CD4-positive, alpha-beta T cell treated with Interleukin-12 subunit alpha and Interleukin-12 subunit beta, for 1 hour (primary cell): ENCODE measurements at regions not wholly inside any gene's neighbourhood (a gene's known extent, or its start where the extent isn't known, plus 50 kb on each side); places are given as distances from the start of the nearest gene placed in this dataset.
"Not testable (repeated sequence)": the region's sequence is repeated elsewhere in the genome, so short reads cannot be mapped to it uniquely, and the experiment has no call there.

Experiments used
- DNase-seq: peaks from one replicate; pipeline ENCODE4 v3.0.0-alpha.2; 2020

- DNase-seq = no peak
These were observed 69.4 kb downstream of the TOMM20 start for GRCh38 chr1:235059221-235059620.

GRCh38 chr1:235058695-235059094 lies 69.9 kb downstream of the TOMM20 start:
- no peak for DNase-seq

GRCh38 chr1:235057385-235058306 lies 71.0 kb downstream of the TOMM20 start:
- DNase-seq = no peak

- no peak for DNase-seq
These were observed 71.7 kb downstream of the TOMM20 start for GRCh38 chr1:235056937-235057336.

- no peak for DNase-seq
These were observed 73.7 kb downstream of the TOMM20 start for GRCh38 chr1:235054936-235055335.

- DNase-seq = no peak
These were observed 74.2 kb downstream of the TOMM20 start for GRCh38 chr1:235054466-235054865.

GRCh38 chr1:235052067-235053008 lies 76.3 kb downstream of the TOMM20 start:
- no peak for DNase-seq

- DNase-seq = no peak
These were observed 77.1 kb downstream of the TOMM20 start for GRCh38 chr1:235051521-235051920.

- no peak for DNase-seq
These were observed 77.7 kb downstream of the TOMM20 start for GRCh38 chr1:235050911-235051360.

- DNase-seq = not testable (repeated sequence)
These were observed 78.8 kb downstream of the TOMM20 start for GRCh38 chr1:235049716-235050378.

GRCh38 chr1:235049217-235049616 lies 79.4 kb downstream of the TOMM20 start:
- no peak for DNase-seq

GRCh38 chr1:235047331-235047871 lies 81.2 kb downstream of the TOMM20 start:
- DNase-seq = no peak

- DNase-seq = no peak
These were observed 82.6 kb downstream of the TOMM20 start for GRCh38 chr1:235045921-235046601.

GRCh38 chr1:235045034-235045690 lies 83.5 kb downstream of the TOMM20 start:
- no peak for DNase-seq

- no peak for DNase-seq
These were observed 85.4 kb downstream of the TOMM20 start for GRCh38 chr1:235043234-235043633.

- DNase-seq = no peak
These were observed 89.9 kb downstream of the TOMM20 start for GRCh38 chr1:235038701-235039100.

GRCh38 chr1:235035928-235036327 lies 92.7 kb downstream of the TOMM20 start:
- no peak for DNase-seq

- no peak for DNase-seq
These were observed 97.6 kb downstream of the TOMM20 start for GRCh38 chr1:235030919-235031596.

GRCh38 chr1:235027862-235028250 lies 100.8 kb downstream of the TOMM20 start:
- no peak for DNase-seq

GRCh38 chr1:235027076-235027861 lies 101.4 kb downstream of the TOMM20 start:
- DNase-seq = no peak
